DLD1 (cell line): ENCODE measurements at regions not wholly inside any gene's neighbourhood (a gene's known extent, or its start where the extent isn't known, plus 50 kb on each side); places are given as distances from the start of the nearest gene placed in this dataset.
"Not testable (repeated sequence)": the region's sequence is repeated elsewhere in the genome, so short reads cannot be mapped to it uniquely, and the experiment has no call there.

Experiments
- in situ Hi-C: cut with HindIII; loops from 2 replicates; pipeline ENCODE4 v1.10.0; 2017; ENCODE audit warnings: low sequenced_read_pairs

DNA sequence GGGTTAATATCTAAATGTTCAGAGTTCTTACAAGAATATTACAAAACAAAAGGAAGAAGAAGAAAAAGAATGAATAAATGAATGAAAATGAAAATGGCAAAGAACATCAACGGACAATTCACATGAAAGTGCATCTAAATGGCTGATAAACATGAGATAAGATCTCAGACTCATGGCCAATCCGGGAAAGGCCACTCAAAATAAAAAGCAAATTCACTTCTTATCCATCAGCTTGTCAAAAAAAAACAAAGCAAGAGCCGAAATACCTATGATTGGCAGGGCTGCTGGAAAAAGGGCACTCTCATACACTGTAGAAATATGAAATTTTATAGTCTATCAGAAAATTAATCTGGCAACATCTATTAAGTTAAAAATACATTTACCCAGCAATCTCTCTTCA lies 103.6 kb upstream of the EDEM3 start:
- in situ Hi-C loops, result no loop called here

- in situ Hi-C loops, result no loop called here
Measured at GRCh38 chr1:184854496-184855140, 100.0 kb upstream of the EDEM3 start.

DNA sequence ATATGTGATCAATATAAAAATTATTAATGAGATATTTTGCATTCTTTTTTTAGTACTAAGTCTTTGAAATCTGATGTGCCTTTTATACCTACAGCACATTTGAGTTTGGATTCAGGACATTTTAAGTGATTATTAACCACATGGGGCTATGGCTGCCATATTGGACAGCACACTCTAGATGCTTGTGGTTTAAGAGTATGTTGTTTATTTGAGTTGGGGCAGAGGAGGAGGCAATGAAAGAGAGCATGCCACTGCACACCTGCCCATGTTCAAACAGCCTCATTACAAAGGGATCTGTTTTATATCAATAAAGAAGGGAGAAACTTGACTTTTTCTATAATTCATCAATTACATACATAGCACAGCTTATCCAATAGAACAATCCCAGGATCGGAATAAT lies 99.4 kb upstream of the EDEM3 start:
- in situ Hi-C loops, result no loop called here

DNA sequence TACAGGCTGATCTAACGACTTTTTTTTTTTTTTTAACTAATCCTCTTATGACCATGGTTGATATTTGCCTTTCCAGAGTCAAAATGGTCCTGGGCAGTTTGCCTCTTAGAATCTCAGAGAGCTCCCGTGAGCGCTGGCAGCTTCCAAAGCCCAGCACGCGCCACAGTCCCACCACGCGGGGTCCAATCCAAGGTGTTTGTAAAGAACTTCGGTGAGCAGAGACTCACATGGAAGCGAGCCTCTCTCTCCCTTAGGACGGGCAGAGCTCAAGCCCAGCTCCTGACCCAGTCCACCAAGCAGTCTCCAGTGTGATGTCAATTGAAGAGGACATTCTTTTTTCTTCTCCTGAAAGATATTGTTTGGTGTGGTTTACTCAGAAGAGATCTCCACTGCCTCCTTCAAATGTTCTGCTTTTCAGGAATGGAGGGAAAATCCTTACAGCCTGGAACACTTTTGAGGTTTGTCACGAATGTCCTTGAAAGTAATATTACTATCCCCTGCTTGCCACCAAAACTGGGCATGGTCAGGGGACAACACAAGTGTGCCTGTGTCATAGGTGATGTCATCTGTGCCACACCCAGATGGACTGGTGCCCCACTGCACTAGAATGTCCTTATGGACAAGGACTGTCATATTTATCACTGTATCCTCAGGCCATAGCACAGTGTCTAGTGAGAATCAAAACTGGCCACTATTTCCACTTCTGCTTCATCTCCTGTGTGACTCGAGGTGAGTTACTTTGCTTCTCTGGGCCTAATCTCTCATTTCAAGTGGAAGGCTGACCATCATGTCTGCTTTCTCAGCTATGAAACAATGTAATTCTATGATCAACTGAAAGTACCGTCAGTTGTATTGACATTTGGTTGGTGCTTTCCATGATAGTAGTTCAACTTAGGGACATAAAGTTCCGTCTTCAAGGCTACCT lies 97.4 kb upstream of the EDEM3 start:
- in situ Hi-C loops, result no loop called here

GRCh38 chr1:184843732-184844495 lies 89.3 kb upstream of the EDEM3 start:
- in situ Hi-C loops, result no loop called here

DNA sequence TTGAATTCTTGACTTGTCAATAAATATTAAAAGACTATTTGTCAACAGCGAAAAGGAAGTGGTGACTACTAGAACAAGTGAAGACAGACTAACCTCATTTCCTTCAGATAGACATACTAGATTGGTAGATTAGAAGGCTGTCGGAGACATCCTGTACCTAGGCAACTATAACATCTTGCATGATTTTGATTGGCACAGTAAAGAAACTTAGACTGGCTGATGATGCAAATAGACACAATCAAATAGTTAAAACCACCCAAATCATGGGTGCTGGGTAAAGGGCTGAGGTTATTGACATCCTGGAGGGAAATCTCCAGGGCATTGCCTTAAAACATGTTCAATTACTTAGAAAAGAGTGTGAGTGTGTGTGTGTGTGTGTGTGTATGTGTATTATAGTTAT lies 85.9 kb upstream of the EDEM3 start:
- in situ Hi-C loops, result no loop called here

- in situ Hi-C loops, result no loop called here
Measured at GRCh38 chr1:184838504-184838951, 83.9 kb upstream of the EDEM3 start.

- in situ Hi-C loops, result no loop called here
Measured at GRCh38 chr1:184836934-184837895, 82.6 kb upstream of the EDEM3 start.

DNA sequence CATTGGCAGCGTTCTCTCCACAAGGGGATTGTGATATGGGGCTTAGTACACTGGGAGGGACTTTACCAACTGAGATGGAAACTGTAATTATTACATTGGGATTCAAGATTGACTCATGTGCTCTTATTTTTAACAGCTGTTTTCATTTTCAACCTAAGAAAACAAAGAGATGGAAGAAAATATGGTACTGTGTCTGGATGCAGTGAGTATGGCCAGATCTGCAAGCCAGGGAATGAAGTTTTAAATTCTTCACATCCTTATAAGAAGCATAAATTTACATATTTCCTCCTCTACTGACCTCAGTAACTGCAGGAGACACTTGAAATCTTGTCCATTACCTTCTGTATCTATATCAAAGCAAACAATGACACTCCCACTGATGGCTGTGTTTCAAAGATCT lies 81.5 kb upstream of the EDEM3 start:
- in situ Hi-C loops, result no loop called here

DNA sequence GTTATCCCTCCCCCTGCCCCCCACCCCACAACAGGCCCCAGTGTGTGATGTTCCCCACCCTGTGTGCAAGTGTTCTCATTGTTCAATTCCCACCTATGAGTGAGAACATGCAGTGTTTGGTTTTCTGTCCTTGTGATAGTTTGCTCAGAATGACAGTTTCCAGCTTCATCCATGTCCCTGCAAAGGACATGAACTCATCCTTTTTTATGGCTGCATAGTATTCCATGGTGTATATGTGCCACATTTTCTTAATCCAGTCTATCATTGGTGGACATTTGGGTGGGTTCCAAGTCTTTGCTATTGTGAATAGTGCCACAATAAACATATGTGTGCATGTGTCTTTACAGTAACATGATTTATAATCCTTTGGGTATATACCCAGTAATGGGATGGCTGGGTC lies 79.3 kb upstream of the EDEM3 start:
- in situ Hi-C loops, result not testable (repeated sequence)

DNA sequence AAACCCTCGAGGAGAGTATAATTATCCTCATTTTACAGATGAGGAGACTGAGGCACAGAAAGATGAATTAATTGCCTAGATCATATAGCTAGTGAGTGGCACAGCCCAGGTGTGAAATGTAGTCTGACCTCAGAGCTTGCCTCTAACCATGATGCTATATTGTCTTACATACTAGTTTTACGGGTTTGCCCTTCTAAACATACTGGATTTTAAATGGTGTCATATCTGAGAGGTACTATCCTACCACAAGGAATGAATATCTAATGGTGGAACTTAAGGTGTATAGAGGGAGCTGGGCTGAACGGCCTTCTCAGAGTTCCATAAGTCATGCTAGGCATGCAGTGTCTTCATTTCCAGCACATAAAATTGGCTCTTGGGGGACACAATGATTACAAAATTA lies 77.9 kb upstream of the EDEM3 start:
- in situ Hi-C loops, result no loop called here

GRCh38 chr1:184829496-184829895 lies 74.8 kb upstream of the EDEM3 start:
- in situ Hi-C loops, result not testable (repeated sequence)

GRCh38 chr1:184828369-184828717 lies 73.7 kb upstream of the EDEM3 start:
- in situ Hi-C loops, result no loop called here

DNA sequence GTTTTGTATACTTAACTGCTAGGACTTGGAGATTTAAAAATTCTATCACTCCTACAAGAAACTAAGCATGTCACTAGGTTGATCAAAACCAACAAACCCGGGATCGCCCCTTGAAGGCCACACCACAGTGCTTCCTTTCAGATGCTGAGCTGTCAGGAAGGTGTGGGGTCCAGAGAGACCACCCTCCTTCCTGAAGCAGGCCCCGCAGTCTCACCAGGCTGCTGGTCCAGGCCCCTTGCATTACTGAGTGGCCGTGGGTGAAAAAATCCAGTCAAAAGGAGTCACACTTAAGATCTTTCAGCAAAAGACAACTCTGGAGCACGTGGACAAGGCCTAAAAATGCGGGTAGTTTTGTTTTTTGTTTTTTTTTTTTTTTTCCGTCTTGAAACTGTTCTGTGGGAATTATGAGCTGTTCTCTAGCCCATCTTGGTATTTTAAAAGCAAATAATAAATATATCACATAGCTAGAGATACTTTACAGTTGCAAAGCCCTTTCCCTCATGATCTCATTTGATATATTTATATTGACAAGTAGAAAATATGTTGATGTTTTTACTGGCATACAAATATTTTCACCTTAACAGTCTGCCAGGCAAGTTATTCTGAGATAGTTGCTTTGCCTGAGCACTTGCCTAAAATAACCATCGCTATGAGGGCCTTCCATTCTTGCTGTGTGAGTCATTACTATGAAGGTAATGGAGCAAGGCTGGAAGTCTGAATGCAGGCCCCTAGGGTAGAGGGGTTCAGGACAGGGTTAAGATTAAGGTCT lies 73.1 kb upstream of the EDEM3 start:
- in situ Hi-C loops, result no loop called here

- in situ Hi-C loops, result no loop called here
Measured at GRCh38 chr1:184826001-184826400, 71.3 kb upstream of the EDEM3 start.

GRCh38 chr1:184825571-184825970 lies 70.9 kb upstream of the EDEM3 start:
- in situ Hi-C loops, result no loop called here

DNA sequence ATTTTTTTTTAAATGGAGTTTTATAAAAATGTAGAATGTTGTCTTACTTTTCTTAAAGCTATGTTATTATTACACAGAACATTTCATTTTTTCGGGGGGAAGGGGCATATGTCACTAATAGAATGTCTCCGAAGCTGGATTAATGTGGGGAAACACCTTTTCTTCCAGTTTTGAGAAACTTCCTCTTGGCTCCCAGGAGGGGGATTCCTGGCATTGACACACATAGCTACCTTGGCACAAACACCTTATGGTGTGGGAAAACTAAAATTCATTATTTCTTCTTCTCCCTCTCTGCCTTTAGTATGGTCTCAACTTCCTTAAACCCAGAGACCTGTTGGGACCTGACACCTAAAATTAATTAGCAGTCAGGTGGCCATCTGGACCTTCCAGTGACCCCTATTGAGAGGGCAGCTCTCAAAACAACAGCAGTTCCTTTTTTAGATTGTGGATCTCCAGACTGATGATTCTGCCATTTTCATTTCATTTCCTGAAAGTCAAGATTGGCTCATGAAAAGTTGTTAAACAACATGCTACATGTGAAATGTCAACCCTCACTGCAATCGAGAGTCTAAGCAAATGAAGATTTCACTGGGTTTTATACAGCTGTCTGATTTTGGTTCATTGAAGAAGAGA lies 70.1 kb upstream of the EDEM3 start:
- in situ Hi-C loops, result loop anchor here (25.0 kb wide), 1 partner anchor 162 kb away; no protein-coding TSS in a partner anchor

DNA sequence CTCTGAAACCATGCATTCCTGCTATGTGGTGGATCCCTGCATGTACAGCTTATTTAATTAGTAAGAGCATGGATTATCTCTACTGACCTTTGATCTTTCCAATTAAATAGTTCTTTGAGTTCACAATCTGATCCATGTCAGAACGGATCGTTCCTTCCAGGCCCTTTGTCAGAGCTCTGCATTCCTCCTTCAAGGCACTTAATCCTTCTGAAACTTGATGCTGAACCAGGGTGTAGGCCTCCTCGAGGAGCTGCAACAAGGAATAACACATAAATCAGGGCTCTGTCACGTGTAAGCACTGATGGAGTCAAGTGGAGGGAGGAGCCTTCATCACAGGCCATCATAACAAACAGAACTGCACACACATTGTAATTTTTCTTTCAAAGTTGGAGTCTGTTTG lies 68.4 kb upstream of the EDEM3 start:
- in situ Hi-C loops, result loop anchor here (25.0 kb wide), 1 partner anchor 164 kb away; no protein-coding TSS in a partner anchor

GRCh38 chr1:184822267-184822666 lies 67.6 kb upstream of the EDEM3 start:
- in situ Hi-C loops, result loop anchor here (25.0 kb wide), 1 partner anchor 165 kb away; no protein-coding TSS in a partner anchor
